Neural cell (in vitro differentiated cells): ENCODE measurements at regions not wholly inside any gene's neighbourhood (a gene's known extent, or its start where the extent isn't known, plus 50 kb on each side); places are given as distances from the start of the nearest gene placed in this dataset.

Experiments
- CTCF ChIP-seq: fragments of 450-650 bp; IDR thresholded peaks from 2 replicates; pipeline ENCODE4 v1.5.1; 2014; ENCODE audit warnings: antibody characterized with exemption, mild to moderate bottlenecking, moderate library complexity; ENCODE audit not compliant: poor library complexity, severe bottlenecking
- EP300 ChIP-seq: fragments of 450-650 bp; conservative IDR thresholded peaks from 2 replicates; pipeline ENCODE4 v1.6.1; 2014; ENCODE audit warnings: antibody characterized with exemption, mild to moderate bottlenecking, moderate library complexity; ENCODE audit not compliant: poor library complexity, severe bottlenecking
- EZH2 ChIP-seq: fragments of 200-600, 300-800 bp; shearing (Covaris generic), sonication (generic); IDR thresholded peaks from 2 replicates; pipeline ENCODE4 v1.6.1; 2014; ENCODE audit warnings: antibody characterized with exemption, low read length, borderline replicate concordance, mild to moderate bottlenecking; ENCODE audit not compliant: insufficient read depth, poor library complexity, severe bottlenecking
- POLR2AphosphoS5 ChIP-seq: IDR thresholded peaks from 2 replicates; pipeline ENCODE4 v1.6.1; 2012
- RAD21 ChIP-seq: fragments of 450-650 bp; conservative IDR thresholded peaks from 2 replicates; pipeline ENCODE4 v1.6.1; 2014; ENCODE audit warnings: antibody characterized with exemption, mild to moderate bottlenecking, moderate library complexity

- no peak for TF ChIP-seq CTCF
- no peak for TF ChIP-seq RAD21
- no peak for TF ChIP-seq EP300
- no peak for TF ChIP-seq POLR2AphosphoS5
- no peak for TF ChIP-seq EZH2
These were observed 167.7 kb upstream of the USP24 start for GRCh38 chr1:55382806-55383305.
